ENCODE measurements at regions not wholly inside any gene's neighbourhood (a gene's known extent, or its start where the extent isn't known, plus 50 kb on each side); places are given as distances from the start of the nearest gene placed in this dataset.

- Histone ChIP-seq H3K27me3 (ENCODE audit: insufficient read depth, low read depth) (no peaks in the 10 kb centered on the region), H3K27ac (no peak overlapping the region), H3F3A (ENCODE audit: insufficient read depth, low read depth) (peaks cover 4% of the 10 kb centered on the region; the same call in 1 of the 2 replicates), H3K4me1 (replicated peaks; ENCODE audit: insufficient read depth) (no peaks in the 10 kb centered on the region), H3K9me2 (ENCODE audit: insufficient read depth) (no peaks in the 10 kb centered on the region; the same call in 1 of the 2 replicates), H2AFZ (no peak overlapping the region), H3K79me2 (ENCODE audit: low read depth) (no peaks in the 10 kb centered on the region), H3K4me2 (no peak overlapping the region), H4K20me1 (ENCODE audit: insufficient read depth) (no peaks in the 10 kb centered on the region), H3K9me3 (ENCODE audit: insufficient read depth, low read depth) (no peaks in the 10 kb centered on the region), H3K4me3 (no peak overlapping the region), H3K36me3 (ENCODE audit: low read depth) (no peaks in the 10 kb centered on the region)
- intact Hi-C loops (cut with micrococcal nuclease; ENCODE audit: unreplicated experiment), result no loop called here
- CTCF ChIA-PET, result no interaction called here
- DNase-seq, result no peak
- BruUV-seq (replicated peaks), result no TSS peak
- TF ChIP-seq EZH2 (IDR thresholded peaks at IDR 0.05; ENCODE audit: low read depth) (no peak), CTCF (conservative IDR thresholded peaks at IDR 0.05) (no peak)
- POLR2A ChIA-PET (ENCODE audit: unreplicated experiment), result no interaction called here
These were observed 570.0 kb downstream of the MMUT start for GRCh38 chr6:48893048-48893447.

GRCh38 chr6:48891308-48891707, 571.7 kb downstream of the MMUT start:
- Histone ChIP-seq H3K79me2 (ENCODE audit: low read depth) (no peaks in the 10 kb centered on the region), H3K4me1 (replicated peaks; ENCODE audit: insufficient read depth) (no peaks in the 10 kb centered on the region), H3K4me2 (no peak overlapping the region), H3K4me3 (no peak overlapping the region), H2AFZ (no peak overlapping the region), H4K20me1 (ENCODE audit: insufficient read depth) (no peaks in the 10 kb centered on the region), H3K9me3 (ENCODE audit: insufficient read depth, low read depth) (no peaks in the 10 kb centered on the region), H3K27me3 (ENCODE audit: insufficient read depth, low read depth) (no peaks in the 10 kb centered on the region), H3K27ac (no peak overlapping the region), H3F3A (ENCODE audit: insufficient read depth, low read depth) (peaks cover 4% of the 10 kb centered on the region; the same call in 1 of the 2 replicates), H3K36me3 (ENCODE audit: low read depth) (no peaks in the 10 kb centered on the region), H3K9me2 (ENCODE audit: insufficient read depth) (no peaks in the 10 kb centered on the region; the same call in 1 of the 2 replicates)
- DNase-seq, result no peak
- ChIA-PET CTCF (no interaction called here), POLR2A (ENCODE audit: unreplicated experiment) (no interaction called here)
- intact Hi-C loops (cut with micrococcal nuclease; ENCODE audit: unreplicated experiment), result no loop called here
- no peak for TF ChIP-seq CTCF (conservative IDR thresholded peaks at IDR 0.05)
- TF ChIP-seq EZH2 (IDR thresholded peaks at IDR 0.05; ENCODE audit: low read depth), result no peak
- no TSS peak for BruUV-seq (replicated peaks)

- no peaks in the 10 kb centered on the region; the same call in 1 of the 2 replicates for H3K9me2 ChIP-seq (ENCODE audit: insufficient read depth)
- TF ChIP-seq CTCF (conservative IDR thresholded peaks at IDR 0.05), result no peak
- no peak for TF ChIP-seq EZH2 (IDR thresholded peaks at IDR 0.05; ENCODE audit: low read depth)
- H3K4me1 ChIP-seq (replicated peaks; ENCODE audit: insufficient read depth), result no peaks in the 10 kb centered on the region
- no peaks in the 10 kb centered on the region for H3K36me3 ChIP-seq (ENCODE audit: low read depth)
- peaks cover 4% of the 10 kb centered on the region; the same call in 1 of the 2 replicates for H3F3A ChIP-seq (ENCODE audit: insufficient read depth, low read depth)
- no peak overlapping the region for H2AFZ ChIP-seq
- no peaks in the 10 kb centered on the region for H3K79me2 ChIP-seq (ENCODE audit: low read depth)
- H3K4me3 ChIP-seq, result no peak overlapping the region
- no peaks in the 10 kb centered on the region for H3K27me3 ChIP-seq (ENCODE audit: insufficient read depth, low read depth)
- CTCF ChIA-PET, result no interaction called here
- H3K27ac ChIP-seq, result no peak overlapping the region
- H3K4me2 ChIP-seq, result no peak overlapping the region
- H3K9me3 ChIP-seq (ENCODE audit: insufficient read depth, low read depth), result no peaks in the 10 kb centered on the region
- DNase-seq, result no peak
- BruUV-seq (replicated peaks), result no TSS peak
- POLR2A ChIA-PET (ENCODE audit: unreplicated experiment), result no interaction called here
- no peaks in the 10 kb centered on the region for H4K20me1 ChIP-seq (ENCODE audit: insufficient read depth)
- intact Hi-C loops (cut with micrococcal nuclease; ENCODE audit: unreplicated experiment), result no loop called here
These were observed 573.6 kb downstream of the MMUT start for GRCh38 chr6:48889429-48889828.

Data from PC-9 (cell line).